Right renal cortex interstitium (tissue), 3 donors: ENCODE measurements at regions not wholly inside any gene's neighbourhood (a gene's known extent, or its start where the extent isn't known, plus 50 kb on each side); places are given as distances from the start of the nearest gene placed in this dataset.
"Not testable (repeated sequence)": the region's sequence is repeated elsewhere in the genome, so short reads cannot be mapped to it uniquely, and the experiment has no call there.

Experiments
- DNase-seq, 3 donors: peaks; one replicate each; pipeline ENCODE4 v3.0.0-alpha.2; 2013; ENCODE audit warnings: low read depth in 3 of 3, low spot score in 2 of 3

GRCh38 chr9:79046401-79046800 lies 525.4 kb upstream of the TLE4 start:
- no peak for DNase-seq

- no peak for DNase-seq
Observed at GRCh38 chr9:79049371-79049770, 522.4 kb upstream of the TLE4 start.

GRCh38 chr9:79053598-79053997 lies 518.2 kb upstream of the TLE4 start:
- DNase-seq = no peak

- DNase-seq = no peak
Observed at GRCh38 chr9:79054500-79054899, 517.3 kb upstream of the TLE4 start.

GRCh38 chr9:79056041-79056440 lies 515.7 kb upstream of the TLE4 start:
- DNase-seq = no peak

GRCh38 chr9:79057576-79057975 lies 514.2 kb upstream of the TLE4 start:
- DNase-seq = no peak

- no peak for DNase-seq
Observed at GRCh38 chr9:79060766-79061165, 511.0 kb upstream of the TLE4 start.

GRCh38 chr9:79061752-79062616 lies 509.8 kb upstream of the TLE4 start:
- no peak for DNase-seq

- DNase-seq = no peak
Observed at GRCh38 chr9:79073201-79073600, 498.6 kb upstream of the TLE4 start.

GRCh38 chr9:79080536-79080935 lies 491.2 kb upstream of the TLE4 start:
- DNase-seq = no peak

GRCh38 chr9:79083621-79084020 lies 488.1 kb upstream of the TLE4 start:
- no peak for DNase-seq

GRCh38 chr9:79087133-79087532 lies 484.6 kb upstream of the TLE4 start:
- no peak for DNase-seq

GRCh38 chr9:79089054-79089560 lies 482.7 kb upstream of the TLE4 start:
- no peak for DNase-seq

GRCh38 chr9:79089851-79090250 lies 481.9 kb upstream of the TLE4 start:
- not testable (repeated sequence) for DNase-seq

GRCh38 chr9:79103257-79103656 lies 468.5 kb upstream of the TLE4 start:
- DNase-seq = not testable (repeated sequence)

GRCh38 chr9:79104216-79104615 lies 467.5 kb upstream of the TLE4 start:
- DNase-seq = no peak

GRCh38 chr9:79104951-79105350 lies 466.8 kb upstream of the TLE4 start:
- DNase-seq = no peak

- DNase-seq = no peak
Observed at GRCh38 chr9:79107911-79108676, 463.7 kb upstream of the TLE4 start.

- no peak for DNase-seq
Observed at GRCh38 chr9:79111653-79112052, 460.1 kb upstream of the TLE4 start.

GRCh38 chr9:79115176-79115575 lies 456.6 kb upstream of the TLE4 start:
- no peak for DNase-seq

- no peak for DNase-seq
Observed at GRCh38 chr9:79116041-79116440, 455.7 kb upstream of the TLE4 start.

GRCh38 chr9:79116709-79117108 lies 455.1 kb upstream of the TLE4 start:
- DNase-seq = no peak
